BJ (cell line): ENCODE measurements at regions not wholly inside any gene's neighbourhood (a gene's known extent, or its start where the extent isn't known, plus 50 kb on each side); places are given as distances from the start of the nearest gene placed in this dataset.

ENCODE experiments used
- CTCF ChIA-PET: fragments of 350-600 bp; formaldehyde crosslinking; extraction: SDS; loops from one replicate; lab custom pipeline; 2021; ENCODE audit warnings: antibody characterized with exemption, inconsistent platforms; lab: Yijun Ruan, JAX
- POLR2A ChIA-PET: fragments of 300-600 bp; sonication (Branson Sonifier 250); formaldehyde crosslinking; extraction: SDS; loops from one replicate; lab custom pipeline; 2021; ENCODE audit warnings: antibody characterized with exemption; lab: Charles Lee
- DNase-seq: peaks from one replicate; pipeline ENCODE4 v3.0.0-alpha.2; 2011; ENCODE audit warnings: low read depth
- H3K27me3 ChIP-seq: 2 replicates; pipeline ENCODE4 v1.6.0; 2011; ENCODE audit warnings: low read length; ENCODE audit not compliant: control insufficient read depth, insufficient read depth
- H3K36me3 ChIP-seq: 2 replicates; pipeline ENCODE4 v1.5.1; 2011; ENCODE audit warnings: low read length; ENCODE audit not compliant: control insufficient read depth, insufficient read depth
- H3K4me3 ChIP-seq: 2 replicates; pipeline ENCODE4 v1.5.1; 2011; ENCODE audit warnings: low read depth, mild to moderate bottlenecking, control low read depth, low read length
- CTCF ChIP-seq: IDR thresholded peaks from 2 replicates; pipeline ENCODE4 v1.5.1; 2011; ENCODE audit warnings: low read depth, mild to moderate bottlenecking, control low read depth, inconsistent platforms, low read length, moderate library complexity; ENCODE audit not compliant: insufficient read depth

- Histone ChIP-seq H3K4me3 (no peak overlapping the region), H3K27me3 (no peaks in the 10 kb centered on the region), H3K36me3 (no peaks in the 10 kb centered on the region)
- no peak for TF ChIP-seq CTCF
- CTCF ChIA-PET, result no interaction called here
- POLR2A ChIA-PET, result no interaction called here
- DNase-seq, result no peak
These were observed 545.7 kb downstream of the NPIPA7 start for GRCh38 chr16:16924613-16925012.

- CTCF ChIA-PET, result no interaction called here
- Histone ChIP-seq H3K36me3 (no peaks in the 10 kb centered on the region), H3K27me3 (no peaks in the 10 kb centered on the region), H3K4me3 (no peak overlapping the region)
- POLR2A ChIA-PET, result no interaction called here
- no peak for DNase-seq
- TF ChIP-seq CTCF, result no peak
These were observed 545.3 kb downstream of the XYLT1 start for GRCh38 chr16:16925432-16925831.

GRCh38 chr16:16928532-16929109 is 542.1 kb downstream of the XYLT1 start:
- ChIA-PET CTCF (no interaction called here), POLR2A (no interaction called here)

GRCh38 chr16:16930309-16931000 is 540.3 kb downstream of the XYLT1 start:
- CTCF ChIA-PET, result no interaction called here
- TF ChIP-seq CTCF, result no peak
- Histone ChIP-seq H3K36me3 (no peaks in the 10 kb centered on the region), H3K4me3 (no peak overlapping the region), H3K27me3 (no peaks in the 10 kb centered on the region)
- POLR2A ChIA-PET, result no interaction called here
- no peak for DNase-seq

More at GRCh38 chr16:16928532-16929109, 542.1 kb downstream of the XYLT1 start:
- H3K27me3 ChIP-seq, result no peaks in the 10 kb centered on the region
- DNase-seq, result no peak
- H3K4me3 ChIP-seq, result no peak overlapping the region
- no peaks in the 10 kb centered on the region for H3K36me3 ChIP-seq
- no peak for TF ChIP-seq CTCF

- ChIA-PET POLR2A (no interaction called here), CTCF (no interaction called here)
- no peak for DNase-seq
- Histone ChIP-seq H3K4me3 (no peak overlapping the region), H3K36me3 (no peaks in the 10 kb centered on the region), H3K27me3 (no peaks in the 10 kb centered on the region)
- TF ChIP-seq CTCF, result no peak
These were observed 536.9 kb downstream of the XYLT1 start for GRCh38 chr16:16933861-16934260.
